Sigmoid colon (tissue), 6 donors: ENCODE measurements at regions not wholly inside any gene's neighbourhood (a gene's known extent, or its start where the extent isn't known, plus 50 kb on each side); places are given as distances from the start of the nearest gene placed in this dataset.

Experiments used
- DNase-seq: peaks from one replicate; pipeline ENCODE4 v3.0.0-alpha.2; 2019
- H3K27ac ChIP-seq, 4 donors: fragments of 200-600 bp; sonication (generic); one replicate each; pipeline ENCODE4 v1.5.1; 2016 to 2019; ENCODE audit warnings: mild to moderate bottlenecking in 1 of 4
- H3K27me3 ChIP-seq, 3 donors: fragments of 200-600 bp; sonication (generic); one replicate each; pipeline ENCODE4 v1.5.1; 2019; ENCODE audit warnings: mild to moderate bottlenecking in 1 of 3
- H3K36me3 ChIP-seq, 4 donors: fragments of 200-600 bp; sonication (generic); one replicate each; pipeline ENCODE4 v1.5.1; 2016 to 2019
- H3K4me1 ChIP-seq, 4 donors: fragments of 200-600 bp; sonication (generic); one replicate each; pipeline ENCODE4 v1.5.1; 2017 to 2019
- H3K4me3 ChIP-seq, 4 donors: fragments of 200-600 bp; sonication (generic); one replicate each; pipeline ENCODE4 v1.5.1; 2017 to 2019; ENCODE audit warnings: mild to moderate bottlenecking in 2 of 4, moderate library complexity in 1 of 4
- H3K9me3 ChIP-seq, 4 donors: fragments of 200-600 bp in 3 of 4; sonication (generic) in 3 of 4; one replicate each; pipeline versions ENCODE4 v1.5.1 to v1.6.1; 2013 to 2019
- EP300 ChIP-seq, 4 donors: sonication (generic); formaldehyde crosslinking; IDR thresholded peaks; one replicate each; pipeline ENCODE4 v1.6.1; 2017; ENCODE audit warnings: antibody characterized with exemption in 4 of 4
- POLR2A ChIP-seq, 2 donors: fragments of 450-650 bp; IDR thresholded peaks; one replicate each; pipeline ENCODE4 v1.6.1; 2016; ENCODE audit warnings: antibody characterized with exemption in 2 of 2, mild to moderate bottlenecking in 2 of 2, moderate library complexity in 2 of 2
- POLR2AphosphoS5 ChIP-seq, 4 donors: sonication (generic); formaldehyde crosslinking; IDR thresholded peaks; one replicate each; pipeline ENCODE4 v1.6.1; 2017; ENCODE audit warnings: antibody characterized with exemption in 4 of 4
- WGBS, 2 donors: extraction: QIAGEN DNeasy Blood & Tissue Kit; methylation state at CpG; one replicate each; pipeline ENCODE4 v1.1.7; 2013; 5-methylcytosine and 5-hydroxymethylcytosine counted together
- intact Hi-C: fragments of 100-400 bp; cut with DNase I; formaldehyde crosslinking; loops from one replicate; pipeline ENCODE4 v1.15.1; 2023
- TF ChIP-seq, protein P1 (sequence below), 4 experiments: fragments of 450-650 bp in 3 of 4; fragments of 200-600 bp in 1 of 4; IDR thresholded peaks; one replicate each; pipeline ENCODE4 v1.5.1; 2016 to 2019; ENCODE audit warnings: antibody characterized with exemption in 4 of 4, mild to moderate bottlenecking in 3 of 4, moderate library complexity in 2 of 4
- donor health status: healthy with polysubstance abuse.
- donor health status: healthy.

DNA sequence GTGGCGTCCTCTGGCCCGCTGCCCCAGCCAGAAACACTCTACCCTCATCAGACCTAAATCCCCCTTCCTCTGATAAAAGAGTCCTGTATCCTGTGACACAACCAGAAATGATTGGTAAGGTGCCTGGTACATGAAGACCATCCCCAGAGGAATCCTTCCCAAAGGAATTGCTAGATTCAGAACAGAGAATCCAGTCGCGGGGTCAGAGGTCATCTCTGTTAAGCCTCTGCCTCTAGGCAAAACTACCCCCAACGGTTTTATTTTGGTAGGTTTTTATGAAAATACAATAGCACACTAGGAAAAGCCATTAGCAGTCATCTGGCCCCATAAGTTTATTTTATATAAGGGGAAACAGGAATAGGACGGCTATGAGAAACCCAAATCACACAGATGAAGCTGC is 102.4 kb upstream of the HAND1 start:
- Histone ChIP-seq H3K27ac (no peak overlapping the region), H3K4me3 (no peak overlapping the region), H3K9me3 (no peaks in the 10 kb centered on the region), H3K4me1 (peaks cover 0 to 4% (median 0%) of the 10 kb centered on the region in 4 donors), H3K27me3 (peaks cover 0 to 4% (median 0%) of the 10 kb centered on the region in 3 donors), H3K36me3 (no peaks in the 10 kb centered on the region)
- intact Hi-C loops, result no loop called here
- TF ChIP-seq POLR2AphosphoS5 (IDR thresholded peaks at IDR 0.05) (no peak), POLR2A (IDR thresholded peaks at IDR 0.05) (no peak), EP300 (IDR thresholded peaks at IDR 0.05) (no peak)
- TF ChIP-seq, protein P1, sequence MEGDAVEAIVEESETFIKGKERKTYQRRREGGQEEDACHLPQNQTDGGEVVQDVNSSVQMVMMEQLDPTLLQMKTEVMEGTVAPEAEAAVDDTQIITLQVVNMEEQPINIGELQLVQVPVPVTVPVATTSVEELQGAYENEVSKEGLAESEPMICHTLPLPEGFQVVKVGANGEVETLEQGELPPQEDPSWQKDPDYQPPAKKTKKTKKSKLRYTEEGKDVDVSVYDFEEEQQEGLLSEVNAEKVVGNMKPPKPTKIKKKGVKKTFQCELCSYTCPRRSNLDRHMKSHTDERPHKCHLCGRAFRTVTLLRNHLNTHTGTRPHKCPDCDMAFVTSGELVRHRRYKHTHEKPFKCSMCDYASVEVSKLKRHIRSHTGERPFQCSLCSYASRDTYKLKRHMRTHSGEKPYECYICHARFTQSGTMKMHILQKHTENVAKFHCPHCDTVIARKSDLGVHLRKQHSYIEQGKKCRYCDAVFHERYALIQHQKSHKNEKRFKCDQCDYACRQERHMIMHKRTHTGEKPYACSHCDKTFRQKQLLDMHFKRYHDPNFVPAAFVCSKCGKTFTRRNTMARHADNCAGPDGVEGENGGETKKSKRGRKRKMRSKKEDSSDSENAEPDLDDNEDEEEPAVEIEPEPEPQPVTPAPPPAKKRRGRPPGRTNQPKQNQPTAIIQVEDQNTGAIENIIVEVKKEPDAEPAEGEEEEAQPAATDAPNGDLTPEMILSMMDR (IDR thresholded peaks at IDR 0.05), result no peak
- DNase-seq, result no peak
- WGBS, 2 donors, result 80 to 84% methylated on average over 6 of the region's 6 CpGs

DNA sequence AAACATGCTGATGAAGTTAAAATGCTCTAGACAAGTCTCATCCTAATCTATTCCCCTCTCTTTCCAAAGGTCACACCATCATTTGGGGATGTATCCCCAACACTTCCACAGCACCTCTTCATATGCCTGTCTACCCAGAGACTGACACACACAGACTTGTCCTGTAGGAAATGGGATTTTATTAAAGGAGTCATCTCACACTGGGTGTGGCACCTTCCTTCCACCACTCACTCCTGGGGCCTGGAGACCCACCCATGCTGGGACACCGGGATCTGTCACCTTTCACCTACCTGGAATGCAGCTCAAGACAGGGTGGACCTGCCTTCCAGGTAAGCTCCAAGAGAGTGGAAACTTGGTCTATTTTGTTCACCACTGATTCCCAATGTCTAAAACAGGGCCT is 99.4 kb upstream of the HAND1 start:
- intact Hi-C loops, result no loop called here
- TF ChIP-seq POLR2A (IDR thresholded peaks at IDR 0.05), result no peak
- no peak for TF ChIP-seq EP300 (IDR thresholded peaks at IDR 0.05)
- TF ChIP-seq POLR2AphosphoS5 (IDR thresholded peaks at IDR 0.05), result no peak
- TF ChIP-seq, protein P1 (IDR thresholded peaks at IDR 0.05), result no peak
- no peak overlapping the region for H3K27ac ChIP-seq
- H3K36me3 ChIP-seq, result no peaks in the 10 kb centered on the region
- peaks cover 0 to 4% (median 0%) of the 10 kb centered on the region in 4 donors for H3K4me1 ChIP-seq
- H3K9me3 ChIP-seq, result no peaks in the 10 kb centered on the region
- 24 to 64% methylated on average over 1 of the region's 1 CpG for WGBS, 2 donors
- H3K27me3 ChIP-seq, result peaks cover 0 to 4% (median 0%) of the 10 kb centered on the region in 3 donors
- no peak overlapping the region for H3K4me3 ChIP-seq
- DNase-seq, result no peak

DNA sequence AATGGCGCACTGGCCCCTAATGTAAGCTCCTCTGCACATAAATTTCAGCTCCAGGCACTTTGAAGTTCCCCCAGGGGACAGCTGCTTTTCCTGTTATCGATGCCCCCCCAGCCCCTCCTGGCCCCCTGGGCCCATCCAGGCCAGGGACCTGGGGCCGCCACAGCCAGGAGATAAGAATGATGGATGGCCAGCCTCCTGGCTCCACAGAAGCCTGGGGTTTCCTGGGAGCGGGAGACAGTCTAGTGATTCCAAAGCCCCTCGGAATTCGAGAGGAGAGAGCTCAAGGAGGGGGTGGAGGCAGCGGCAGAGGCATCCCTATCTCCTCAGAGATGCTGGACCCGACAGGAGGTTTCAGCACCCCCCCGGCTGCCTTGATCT is 98.4 kb upstream of the HAND1 start:
- WGBS, 2 donors, result 53 to 55% methylated on average over 9 of the region's 9 CpGs

DNA sequence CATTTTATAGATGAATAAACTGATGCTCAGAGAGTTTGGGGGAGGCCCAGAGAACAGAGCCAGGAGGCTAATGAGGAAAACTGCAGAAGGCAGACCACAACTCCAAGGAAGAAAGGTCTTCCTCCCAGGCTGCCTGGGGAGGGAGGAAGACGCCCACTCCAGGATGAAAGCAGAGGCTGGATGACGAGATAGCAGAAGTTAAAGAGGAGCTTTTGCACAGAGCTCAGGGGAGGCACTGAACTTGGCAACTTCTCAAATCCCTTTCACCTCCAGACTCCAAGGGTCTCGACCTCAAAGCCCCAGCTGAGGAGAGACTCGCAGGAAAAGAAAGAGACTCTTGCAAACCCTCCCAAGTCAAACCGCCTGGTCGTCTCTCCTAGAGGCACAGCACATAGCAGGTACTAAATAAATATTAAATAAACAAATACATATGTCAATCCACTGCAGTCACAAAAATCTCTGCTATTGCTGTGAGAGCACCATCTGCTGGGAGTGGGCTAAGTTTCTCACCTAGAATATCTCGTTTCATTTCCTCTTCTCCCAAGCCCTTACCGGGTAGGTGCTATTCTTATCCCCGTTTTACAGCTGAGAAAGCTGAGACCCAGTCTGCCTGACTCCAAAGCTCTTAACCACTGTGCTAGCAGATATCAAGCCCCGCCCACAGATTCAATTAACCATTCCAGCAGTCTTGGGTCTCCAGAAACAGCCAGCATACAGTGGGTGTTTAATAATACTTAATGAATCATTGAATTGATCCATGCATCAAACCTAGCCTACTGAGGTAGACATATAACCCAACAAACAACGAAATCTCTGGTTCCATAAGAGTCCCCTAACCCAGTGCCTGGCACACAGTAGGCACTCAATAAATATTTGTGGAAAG is 97.8 kb upstream of the HAND1 start:
- no peak for DNase-seq
- H3K36me3 ChIP-seq, result no peaks in the 10 kb centered on the region
- intact Hi-C loops, result no loop called here
- H3K27me3 ChIP-seq, result no peaks in the 10 kb centered on the region
- TF ChIP-seq POLR2AphosphoS5 (IDR thresholded peaks at IDR 0.05) (no peak), EP300 (IDR thresholded peaks at IDR 0.05) (no peak), POLR2A (IDR thresholded peaks at IDR 0.05) (no peak)
- TF ChIP-seq, protein P1 (IDR thresholded peaks at IDR 0.05), result no peak
- no peak overlapping the region for H3K4me3 ChIP-seq
- peaks cover 0 to 4% (median 0%) of the 10 kb centered on the region in 4 donors for H3K4me1 ChIP-seq
- no peak overlapping the region for H3K27ac ChIP-seq
- 25 to 26% methylated on average over 11 of the region's 11 CpGs for WGBS, 2 donors
- no peaks in the 10 kb centered on the region for H3K9me3 ChIP-seq

More for the DNA sequence above, 98.4 kb upstream of the HAND1 start:
- Histone ChIP-seq H3K4me3 (no peak overlapping the region), H3K4me1 (peaks cover 0 to 4% (median 0%) of the 10 kb centered on the region in 4 donors), H3K27me3 (no peaks in the 10 kb centered on the region), H3K36me3 (no peaks in the 10 kb centered on the region), H3K27ac (no peak overlapping the region), H3K9me3 (no peaks in the 10 kb centered on the region)
- TF ChIP-seq EP300 (IDR thresholded peaks at IDR 0.05) (no peak), POLR2AphosphoS5 (IDR thresholded peaks at IDR 0.05) (no peak), POLR2A (IDR thresholded peaks at IDR 0.05) (no peak)
- TF ChIP-seq, protein P1 (IDR thresholded peaks at IDR 0.05), result no peak
- intact Hi-C loops, result no loop called here
- no peak for DNase-seq
